ENCODE measurements at regions not wholly inside any gene's neighbourhood (a gene's known extent, or its start where the extent isn't known, plus 50 kb on each side); places are given as distances from the start of the nearest gene placed in this dataset.

DNA sequence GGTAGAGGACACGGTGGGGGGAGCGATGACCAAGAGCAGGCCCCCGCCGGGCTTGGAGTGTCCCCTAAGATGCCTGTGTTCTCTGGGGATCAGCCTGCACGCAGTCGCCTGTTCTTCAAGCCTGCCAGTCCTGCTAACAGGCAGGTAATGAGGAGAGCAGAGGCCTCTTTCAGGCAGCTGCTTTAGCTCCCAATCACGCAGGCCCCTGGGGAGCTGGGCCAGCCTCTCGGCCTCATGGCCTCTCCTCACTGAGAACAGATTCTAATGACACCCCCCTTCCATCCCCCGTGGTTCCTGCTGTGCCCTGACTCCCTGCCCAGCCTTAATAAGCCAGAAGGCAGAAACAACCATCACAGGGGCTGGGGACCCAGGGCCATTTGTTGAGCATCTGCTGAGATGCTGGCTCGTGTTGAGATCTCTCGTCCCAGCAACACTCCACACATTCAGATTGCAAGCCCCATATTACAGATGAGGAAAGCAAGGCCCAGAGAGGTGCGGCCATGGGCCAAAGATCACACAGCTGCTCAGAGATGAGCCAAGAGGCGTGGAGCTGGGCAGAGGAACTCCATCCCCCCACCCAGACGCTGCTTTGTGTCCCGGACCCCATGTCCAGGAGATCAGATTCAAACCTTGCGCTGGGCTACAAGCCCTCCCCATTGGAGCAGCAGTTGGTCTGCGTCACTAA, 71.6 kb upstream of the CASZ1 start:
- H2AFZ ChIP-seq (ENCODE audit: control insufficient read depth, low read depth, low read length) = no peak overlapping the region
- TF ChIP-seq HDAC2 (IDR thresholded peaks at IDR 0.05) = no peak
- no peak for TF ChIP-seq YBX1 (IDR thresholded peaks at IDR 0.05)
- no peak for TF ChIP-seq SMAD1 (IDR thresholded peaks at IDR 0.05; ENCODE audit: low read depth, partially characterized antibody)
- TF ChIP-seq, protein P1, sequence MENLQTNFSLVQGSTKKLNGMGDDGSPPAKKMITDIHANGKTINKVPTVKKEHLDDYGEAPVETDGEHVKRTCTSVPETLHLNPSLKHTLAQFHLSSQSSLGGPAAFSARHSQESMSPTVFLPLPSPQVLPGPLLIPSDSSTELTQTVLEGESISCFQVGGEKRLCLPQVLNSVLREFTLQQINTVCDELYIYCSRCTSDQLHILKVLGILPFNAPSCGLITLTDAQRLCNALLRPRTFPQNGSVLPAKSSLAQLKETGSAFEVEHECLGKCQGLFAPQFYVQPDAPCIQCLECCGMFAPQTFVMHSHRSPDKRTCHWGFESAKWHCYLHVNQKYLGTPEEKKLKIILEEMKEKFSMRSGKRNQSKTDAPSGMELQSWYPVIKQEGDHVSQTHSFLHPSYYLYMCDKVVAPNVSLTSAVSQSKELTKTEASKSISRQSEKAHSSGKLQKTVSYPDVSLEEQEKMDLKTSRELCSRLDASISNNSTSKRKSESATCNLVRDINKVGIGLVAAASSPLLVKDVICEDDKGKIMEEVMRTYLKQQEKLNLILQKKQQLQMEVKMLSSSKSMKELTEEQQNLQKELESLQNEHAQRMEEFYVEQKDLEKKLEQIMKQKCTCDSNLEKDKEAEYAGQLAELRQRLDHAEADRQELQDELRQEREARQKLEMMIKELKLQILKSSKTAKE (IDR thresholded peaks at IDR 0.05; ENCODE audit: low read depth, poor library complexity, severe bottlenecking) = no peak
- no peak for TF ChIP-seq KDM1A (IDR thresholded peaks at IDR 0.05; ENCODE audit: borderline replicate concordance)
- no peak for TF ChIP-seq ZNF274 (IDR thresholded peaks at IDR 0.05; ENCODE audit: insufficient read depth, insufficient read length)
- TF ChIP-seq, protein P2, sequence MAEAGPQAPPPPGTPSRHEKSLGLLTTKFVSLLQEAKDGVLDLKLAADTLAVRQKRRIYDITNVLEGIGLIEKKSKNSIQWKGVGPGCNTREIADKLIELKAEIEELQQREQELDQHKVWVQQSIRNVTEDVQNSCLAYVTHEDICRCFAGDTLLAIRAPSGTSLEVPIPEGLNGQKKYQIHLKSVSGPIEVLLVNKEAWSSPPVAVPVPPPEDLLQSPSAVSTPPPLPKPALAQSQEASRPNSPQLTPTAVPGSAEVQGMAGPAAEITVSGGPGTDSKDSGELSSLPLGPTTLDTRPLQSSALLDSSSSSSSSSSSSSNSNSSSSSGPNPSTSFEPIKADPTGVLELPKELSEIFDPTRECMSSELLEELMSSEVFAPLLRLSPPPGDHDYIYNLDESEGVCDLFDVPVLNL (IDR thresholded peaks at IDR 0.05; ENCODE audit: low read depth, low read length) = no peak
- TF ChIP-seq TCF12 (IDR thresholded peaks at IDR 0.05; ENCODE audit: low read depth, low read length) = no peak
- no peaks in the 10 kb centered on the region for H3K9me3 ChIP-seq (replicated peaks; ENCODE audit: control insufficient read depth, insufficient read depth, low read length)
- H3K27ac ChIP-seq (ENCODE audit: control insufficient read depth, insufficient read depth) = no peak overlapping the region
- intact Hi-C loops (cut with micrococcal nuclease; ENCODE audit: unreplicated experiment) (loop anchor here (2.0 kb wide), 2 partner anchors 175 to 353 kb away; no protein-coding TSS in a partner anchor), in situ Hi-C loops (cut with MboI) (loop anchor here (10.0 kb wide), 1 partner anchor 433 kb away; the partner anchor contains the start of gene CENPS)
- SMC1A ChIA-PET (ENCODE audit: uncharacterized antibody, unreplicated experiment) = no interaction called here
- H3K27me3 ChIP-seq (replicated peaks in 1 of 2; ENCODE audit: control insufficient read depth in 2 of 2, insufficient read depth in 2 of 2, low read length in 1 of 2) = peaks cover 2 to 6% of the 10 kb centered on the region in 2 experiments; a peak in 3 of 4 replicates
- H4K20me1 ChIP-seq (ENCODE audit: control insufficient read depth, insufficient read depth) = no peaks in the 10 kb centered on the region
- H3K9ac ChIP-seq (ENCODE audit: control insufficient read depth, insufficient read depth, low read length) = no peak overlapping the region
- DNase-seq (ENCODE audit: low read depth, low spot score) (no peak), ATAC-seq (no peak), FAIRE-seq (no peak)
- RAD21 ChIA-PET (ENCODE audit: unreplicated experiment) = no interaction called here
- POLR2A ChIA-PET = no interaction called here
- no TSS peak for BruUV-seq (replicated peaks)
- no peaks in the 10 kb centered on the region for H3K36me3 ChIP-seq (ENCODE audit: control insufficient read depth in 2 of 2, insufficient read depth in 2 of 2, low read length in 1 of 2)
- CTCF ChIA-PET = interaction anchor here (0.7 to 4.5 kb wide), 6 partner anchors 117 to 373 kb away, joined by 3 to 29 read pairs (median 14); no protein-coding TSS in a partner anchor
- H3K79me2 ChIP-seq (ENCODE audit: control insufficient read depth, insufficient read depth, low read length) = no peaks in the 10 kb centered on the region
- 0 out of 2 replicates have a peak, but pooled peaks cover 5% of the 10 kb centered on the region for H3K4me1 ChIP-seq (ENCODE audit: control insufficient read depth, insufficient read depth, low read length)
- H3K4me2 ChIP-seq (ENCODE audit: control insufficient read depth, insufficient read depth) = no peak overlapping the region
- no peak overlapping the region for H3K4me3 ChIP-seq
- 28% methylated on average over 17 of the region's 17 CpGs for WGBS (ENCODE audit: insufficient coverage, insufficient replicate concordance, low lambda C conversion rate, missing lambda C conversion rate)

Measured in GM12878 (cell line).